Spleen (tissue), 3 donors: ENCODE measurements at regions not wholly inside any gene's neighbourhood (a gene's known extent, or its start where the extent isn't known, plus 50 kb on each side); places are given as distances from the start of the nearest gene placed in this dataset.

Source experiments
- POLR2A ChIP-seq, 3 donors: fragments of 450-650 bp; IDR thresholded peaks; one replicate each; pipeline ENCODE4 v1.5.1; 2017; ENCODE audit warnings: antibody characterized with exemption in 3 of 3, mild to moderate bottlenecking in 1 of 3
- POLR2AphosphoS5 ChIP-seq, 3 donors: sonication (generic); formaldehyde crosslinking; IDR thresholded peaks; one replicate each; pipeline ENCODE4 v1.5.1; 2017; ENCODE audit warnings: antibody characterized with exemption in 3 of 3

GRCh38 chr10:29011516-29011915 lies 277.4 kb upstream of the LYZL1 start:
- TF ChIP-seq POLR2AphosphoS5 (IDR thresholded peaks at IDR 0.05) (no peak), POLR2A (IDR thresholded peaks at IDR 0.05) (no peak)
